GM18520 (cell line): ENCODE measurements at regions not wholly inside any gene's neighbourhood (a gene's known extent, or its start where the extent isn't known, plus 50 kb on each side); places are given as distances from the start of the nearest gene placed in this dataset.

Source experiments
- ATAC-seq: cut with Tn5 transposase; IDR thresholded peaks from one replicate; pipeline ENCODE4 v1.9.1; 2021; ENCODE audit not compliant: unreplicated experiment

DNA sequence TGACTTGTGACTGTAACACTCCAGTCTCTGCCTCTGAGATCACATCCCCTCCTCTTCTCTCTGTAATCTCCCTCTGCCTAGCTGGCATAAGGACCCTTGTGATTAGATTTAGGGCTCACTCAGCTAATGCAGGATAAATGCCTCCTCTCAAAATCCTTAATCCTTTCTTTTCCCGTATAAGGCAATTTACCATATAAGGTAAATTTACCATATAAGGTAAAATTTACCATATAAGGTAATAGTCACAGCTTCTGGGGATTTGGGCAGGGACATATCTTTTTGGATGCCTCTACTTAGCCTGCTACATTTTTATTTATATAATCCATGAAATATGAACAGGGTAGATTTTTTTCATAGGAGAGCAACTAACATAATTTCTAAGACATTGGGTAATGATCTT is 318.0 kb upstream of the PUM3 start:
- no peak for ATAC-seq

DNA sequence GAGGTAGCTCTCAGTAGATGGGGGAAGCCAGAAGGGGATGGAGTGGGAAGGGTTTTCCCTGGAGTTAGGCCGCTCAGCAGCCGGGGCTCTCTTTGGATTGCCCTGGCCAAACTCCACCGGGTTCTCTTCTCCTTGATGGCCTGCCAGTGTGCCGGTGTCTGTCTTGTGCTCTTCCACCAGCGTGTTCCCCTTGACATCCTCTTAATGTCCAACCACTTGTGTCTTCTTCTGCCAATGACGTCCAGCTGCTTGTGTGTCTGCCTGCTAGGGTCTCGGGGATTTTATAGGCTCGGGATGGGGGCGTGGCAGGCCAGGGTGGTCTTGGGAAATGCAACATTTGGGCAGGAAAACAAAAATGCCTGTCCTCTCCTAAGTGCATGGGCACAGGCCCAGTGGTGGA is 313.1 kb upstream of the PUM3 start:
- no peak for ATAC-seq

DNA sequence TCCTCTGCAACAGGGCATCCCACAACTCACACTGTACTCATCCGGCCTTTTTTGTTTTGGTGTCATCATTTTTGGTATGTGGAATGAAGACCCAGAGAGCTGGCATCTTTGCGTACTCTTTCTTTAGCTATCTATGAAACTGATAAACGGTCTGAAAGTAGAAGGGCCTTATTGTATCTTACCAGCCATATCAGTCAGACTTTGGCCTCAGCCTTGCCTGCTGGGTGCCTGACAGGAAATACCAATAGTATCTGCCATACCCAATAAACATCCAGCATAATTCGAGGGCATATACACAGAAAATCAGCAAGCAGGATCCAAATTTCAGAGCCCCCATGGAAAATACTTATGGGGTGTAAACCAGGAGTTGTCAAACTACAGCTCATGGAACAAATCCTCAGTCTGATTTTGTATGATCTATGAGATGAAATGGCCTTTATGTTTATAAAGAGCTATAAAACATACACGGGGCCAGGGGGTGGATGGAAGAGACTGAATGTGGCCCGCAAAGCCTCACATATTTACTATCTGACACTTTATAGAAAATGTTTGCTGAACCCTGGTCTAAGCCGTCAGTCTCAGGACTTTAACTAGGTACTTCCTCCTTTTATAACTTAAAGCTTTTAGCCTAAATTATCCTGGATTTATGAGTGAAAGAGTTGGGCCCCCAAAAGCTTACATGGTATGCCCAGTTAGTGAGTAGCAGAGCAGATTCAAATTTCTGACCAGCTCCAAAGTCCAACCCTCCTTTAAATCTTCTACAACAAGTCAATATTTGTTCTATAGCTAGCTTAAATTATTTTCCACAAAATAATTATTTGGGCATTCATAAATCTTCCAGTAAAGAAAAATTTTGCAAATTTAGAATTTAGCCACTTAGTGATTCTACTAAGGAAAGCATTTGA is 308.0 kb upstream of the PUM3 start:
- no peak for ATAC-seq

DNA sequence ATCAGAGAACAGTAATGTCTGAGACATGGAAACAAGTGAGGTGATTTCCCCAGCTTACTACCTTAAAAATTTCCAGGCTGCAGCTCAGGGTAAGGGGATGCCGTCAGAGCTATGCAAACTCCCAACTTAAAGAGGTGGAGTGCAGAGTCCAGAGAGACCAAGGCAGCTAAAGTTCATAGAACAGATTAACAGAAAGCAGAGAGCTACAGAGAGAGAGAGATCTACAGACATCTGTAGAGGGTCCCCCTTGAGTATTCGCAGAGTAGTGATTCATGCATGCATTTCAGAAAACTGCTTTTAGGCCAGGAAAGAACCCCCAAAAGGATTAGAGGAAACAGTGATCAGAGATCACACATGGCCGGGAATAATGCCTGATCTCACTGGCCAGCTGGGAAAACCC is 306.2 kb upstream of the PUM3 start:
- ATAC-seq: no peak

DNA sequence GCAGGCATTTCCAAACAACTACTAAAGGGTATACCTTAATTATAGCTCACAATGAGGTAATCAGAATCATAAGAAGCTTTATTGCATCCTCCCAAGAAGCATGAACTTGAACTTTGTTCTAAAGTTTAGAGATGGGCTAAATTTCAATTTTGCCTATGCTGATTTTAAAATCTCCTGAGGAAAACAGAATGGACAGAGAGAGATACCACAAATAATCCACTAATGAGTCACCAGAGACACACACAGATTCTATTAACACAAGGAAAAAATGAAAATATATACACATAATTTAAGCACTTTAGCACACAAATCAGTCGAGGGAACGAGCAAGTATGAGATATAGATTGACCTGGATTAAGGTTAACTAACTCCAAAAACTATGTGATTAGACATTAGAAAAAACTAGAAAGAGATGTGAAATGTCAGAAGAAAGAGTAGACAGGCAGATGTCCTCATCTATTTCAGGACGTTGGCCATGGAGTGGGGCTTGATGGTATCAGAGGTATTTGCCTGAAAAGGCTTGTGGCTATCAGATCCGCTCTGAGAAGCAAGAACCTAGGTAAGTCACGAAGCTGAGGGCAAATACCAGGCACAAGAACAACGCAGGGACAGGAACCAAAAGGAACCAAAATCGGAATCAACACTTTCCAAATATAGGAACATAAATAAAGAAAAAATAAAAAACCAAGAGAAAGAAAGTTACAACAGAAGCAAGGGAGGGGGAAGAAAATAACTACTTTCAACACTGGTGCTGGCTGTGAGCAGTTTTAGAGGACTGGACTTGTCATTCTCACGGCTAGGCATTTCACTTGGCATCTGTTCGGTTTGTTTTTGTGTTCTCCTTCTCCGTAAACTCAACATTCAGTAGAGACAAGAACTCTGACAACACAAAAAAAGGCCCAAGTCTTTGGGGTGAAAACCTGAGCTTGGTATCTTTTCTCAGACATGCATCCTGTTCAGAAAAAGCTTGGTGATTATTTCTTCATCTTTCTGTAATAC is 294.6 kb upstream of the PUM3 start:
- no peak for ATAC-seq

DNA sequence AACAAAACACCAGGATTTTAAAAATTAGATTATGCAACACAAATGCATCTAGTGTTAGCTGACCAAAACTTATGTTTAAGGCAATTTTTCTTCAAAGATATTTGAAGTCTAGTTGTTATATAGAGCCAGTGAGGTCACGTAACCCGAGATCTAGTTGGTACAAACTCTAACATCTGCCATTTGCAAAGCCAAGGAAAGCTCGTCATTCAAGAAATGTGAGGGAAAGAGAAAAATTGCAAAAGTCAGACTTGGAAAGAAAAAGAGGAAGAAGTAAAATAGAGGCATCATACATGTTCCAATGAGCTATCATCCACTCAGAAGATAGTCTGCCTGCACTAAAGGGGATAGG is 293.4 kb upstream of the PUM3 start:
- no peak for ATAC-seq

DNA sequence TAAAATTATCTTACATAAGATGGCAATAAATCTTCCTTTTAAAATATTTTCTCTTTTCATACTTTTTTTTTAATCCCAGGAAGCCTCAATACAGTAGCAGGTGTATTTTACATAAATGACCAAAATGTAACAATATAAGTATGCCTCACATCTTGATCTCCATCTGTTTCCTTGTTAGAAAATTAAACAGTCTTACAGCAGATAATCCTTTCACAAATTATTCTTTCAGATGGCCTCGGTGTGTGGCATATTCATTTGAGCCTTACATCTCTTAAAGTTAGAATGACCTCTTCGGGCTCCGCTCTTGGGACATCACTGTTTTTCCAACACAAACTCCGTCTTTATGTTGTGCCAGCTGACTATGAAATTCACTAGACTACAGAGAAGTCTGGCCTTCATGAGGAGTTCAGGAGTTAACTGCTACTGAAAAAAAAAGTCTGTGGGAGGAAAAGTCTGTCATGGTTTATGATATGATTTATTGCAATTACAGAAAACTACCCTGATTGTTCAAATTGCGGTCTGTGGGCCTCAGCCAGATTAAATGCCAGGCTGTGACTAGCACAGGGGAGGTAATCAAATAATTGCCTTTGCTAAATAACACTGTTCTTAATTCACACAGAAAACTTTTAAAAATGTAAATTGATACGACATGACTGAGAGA is 292.9 kb upstream of the PUM3 start:
- no peak for ATAC-seq

DNA sequence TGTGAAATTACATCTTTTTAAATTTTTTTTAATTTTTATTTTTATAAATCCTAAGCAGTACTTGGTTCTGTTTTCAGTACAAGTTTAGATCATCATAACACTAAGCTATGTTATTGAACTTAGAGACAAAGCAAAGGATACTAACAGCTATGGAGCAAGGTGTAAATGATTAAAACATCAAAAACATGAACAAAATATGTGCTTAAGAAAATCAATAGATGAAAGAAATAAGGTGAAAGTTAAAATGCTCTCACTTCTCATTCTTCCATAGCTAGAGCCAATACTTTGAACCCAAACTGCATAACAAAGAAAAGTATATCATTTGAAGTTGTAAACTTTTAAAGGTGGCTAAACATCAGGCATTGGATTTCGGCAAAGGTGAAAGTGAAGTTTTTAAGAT is 292.3 kb upstream of the PUM3 start:
- no peak for ATAC-seq

DNA sequence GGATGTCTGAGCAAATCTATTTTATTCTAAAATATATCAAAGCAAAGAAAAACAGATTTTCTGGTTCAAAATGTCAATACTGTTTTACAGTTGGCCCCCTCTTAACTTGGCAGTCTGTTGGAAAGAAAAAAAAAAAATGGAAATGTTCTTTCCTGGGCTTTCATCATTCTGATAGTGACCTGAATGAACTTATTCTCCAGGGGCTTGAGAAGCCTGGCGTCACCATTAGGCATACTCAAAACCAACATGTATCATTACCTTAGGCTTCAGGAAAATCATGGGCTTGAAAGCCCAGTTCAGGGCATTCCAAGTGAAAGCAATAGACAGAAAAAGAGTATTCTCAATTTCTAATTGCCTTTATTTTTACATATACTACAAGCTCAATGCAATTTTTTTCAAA is 283.7 kb upstream of the PUM3 start:
- ATAC-seq: no peak

DNA sequence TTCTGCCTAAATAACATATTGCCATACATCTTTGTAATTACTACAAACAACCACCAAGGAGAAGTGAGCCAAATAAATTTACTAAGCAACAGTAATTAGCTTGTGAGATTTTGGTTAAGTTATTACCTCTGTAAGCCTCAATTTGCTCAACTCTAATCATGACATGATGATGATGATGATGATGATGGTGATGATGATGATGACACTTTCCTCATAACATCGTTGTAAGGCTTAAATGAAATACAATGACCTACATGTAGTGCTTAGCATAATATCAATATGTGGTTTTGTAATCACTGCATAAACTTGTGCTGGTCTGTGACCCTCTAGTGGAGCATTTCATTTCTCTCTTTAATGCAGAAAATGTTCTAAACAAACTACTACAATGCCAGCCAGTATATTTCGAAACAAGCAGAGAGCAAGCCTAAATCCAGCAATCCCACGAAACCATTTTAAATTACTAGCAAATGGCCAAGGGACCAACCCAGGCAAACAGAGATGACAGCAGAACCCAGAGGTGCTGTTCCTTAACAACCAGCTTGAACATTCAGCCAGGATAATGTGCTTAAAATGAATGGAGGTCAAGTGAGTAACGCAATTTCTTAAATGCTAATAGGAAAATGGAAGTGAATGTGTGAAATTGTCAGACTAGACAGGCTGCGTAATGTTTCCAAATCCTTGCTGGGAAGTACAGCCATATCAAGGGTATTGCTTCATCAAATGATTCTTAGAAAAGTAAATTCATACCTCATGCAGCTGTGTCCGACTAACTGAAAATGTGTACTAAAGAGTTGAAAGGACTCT is 281.9 kb upstream of the PUM3 start:
- no peak for ATAC-seq

DNA sequence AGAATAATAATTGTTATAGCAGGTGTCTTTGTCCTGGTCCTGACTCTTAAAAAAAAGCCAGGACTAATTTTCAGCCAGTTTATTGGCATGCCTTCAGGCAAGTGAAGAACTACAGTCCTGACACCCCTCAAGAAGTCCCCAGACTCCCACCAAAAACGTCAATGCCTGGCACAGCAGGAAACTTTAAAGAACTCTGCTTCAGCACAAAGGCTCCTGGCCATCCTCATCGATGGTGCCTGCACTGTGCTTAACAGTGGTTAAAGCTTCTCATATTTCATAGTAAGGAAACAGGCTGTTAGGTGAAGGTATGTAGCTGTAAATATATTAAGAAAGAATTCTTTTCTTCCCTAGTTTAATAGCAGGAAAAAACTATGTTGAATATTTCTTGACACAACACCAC is 280.1 kb upstream of the PUM3 start:
- no peak for ATAC-seq

DNA sequence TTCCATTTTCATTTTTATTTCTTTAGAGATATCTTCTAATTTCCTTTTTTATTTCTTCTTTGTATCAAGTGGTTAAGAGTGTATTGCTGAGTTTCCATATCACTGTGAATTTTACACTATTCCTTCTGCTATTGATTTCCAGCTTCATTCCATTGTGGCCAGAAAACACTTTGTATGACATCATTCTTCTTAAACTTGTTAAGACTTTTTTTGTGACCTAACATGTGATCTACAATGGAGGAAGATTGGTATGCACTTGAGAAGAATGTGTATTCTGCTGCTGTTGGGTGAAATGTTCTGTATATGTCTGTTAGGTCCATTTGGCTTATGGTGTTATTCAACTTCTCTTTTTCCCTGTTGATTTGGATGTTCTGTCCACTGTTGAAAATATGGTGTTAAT is 274.2 kb upstream of the PUM3 start:
- ATAC-seq: no peak

DNA sequence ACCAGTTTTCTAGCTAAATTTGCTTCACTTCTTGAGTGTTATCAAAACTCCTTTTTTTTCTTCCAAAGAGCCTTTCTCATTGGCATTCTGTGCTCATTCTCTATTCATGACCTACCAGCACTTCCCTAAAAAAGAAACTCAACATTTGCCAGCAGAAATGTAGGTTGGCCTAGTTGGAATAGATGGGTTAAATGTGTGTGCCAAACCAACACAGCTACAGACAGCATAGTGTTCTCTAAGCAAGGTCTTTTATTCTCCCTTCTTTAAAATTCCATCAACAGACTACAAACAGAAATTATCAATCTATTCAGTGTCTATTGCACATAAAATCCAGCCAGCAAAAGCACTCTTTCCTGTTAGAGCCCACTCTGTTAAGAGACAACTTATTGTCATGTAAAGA is 255.8 kb upstream of the PUM3 start:
- no peak for ATAC-seq

DNA sequence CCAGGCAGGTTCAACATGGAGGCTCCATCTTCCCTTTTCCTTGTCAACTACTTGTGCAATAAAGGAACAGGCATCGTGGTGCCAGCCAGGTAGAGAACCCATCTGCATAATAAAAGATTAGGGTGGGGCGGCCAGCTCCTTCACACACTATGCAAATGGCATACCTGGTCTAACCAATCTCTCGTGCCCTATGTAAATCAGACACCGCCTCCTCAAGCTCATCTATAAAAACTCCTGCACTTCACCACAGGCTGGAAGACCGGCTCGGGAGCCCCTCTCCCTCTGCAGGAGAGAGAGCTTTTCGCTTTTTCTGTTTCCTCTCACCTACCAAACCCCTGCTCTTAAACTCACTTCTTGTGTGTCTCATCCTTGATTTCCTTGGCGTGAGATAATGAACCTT is 244.3 kb upstream of the PUM3 start:
- ATAC-seq: no peak

DNA sequence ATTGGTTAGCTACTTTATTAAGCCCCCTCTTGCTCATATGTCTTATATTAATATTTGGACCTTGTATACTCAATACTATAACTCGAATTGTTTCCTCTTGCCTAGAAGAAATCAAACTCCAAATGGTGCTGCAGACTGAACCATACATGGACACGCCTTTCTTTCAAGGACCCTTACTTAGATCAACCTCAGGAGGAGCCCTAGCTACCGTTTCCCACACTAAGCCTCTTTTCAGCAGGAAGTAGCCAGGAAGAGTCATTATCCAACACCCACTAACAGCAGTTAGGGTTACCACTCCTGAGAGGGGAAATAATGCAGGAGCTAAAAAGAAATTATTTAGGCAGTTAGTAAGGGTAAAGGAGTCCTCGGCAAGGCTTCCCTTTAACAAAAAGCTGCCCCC is 243.8 kb upstream of the PUM3 start:
- ATAC-seq: no peak

DNA sequence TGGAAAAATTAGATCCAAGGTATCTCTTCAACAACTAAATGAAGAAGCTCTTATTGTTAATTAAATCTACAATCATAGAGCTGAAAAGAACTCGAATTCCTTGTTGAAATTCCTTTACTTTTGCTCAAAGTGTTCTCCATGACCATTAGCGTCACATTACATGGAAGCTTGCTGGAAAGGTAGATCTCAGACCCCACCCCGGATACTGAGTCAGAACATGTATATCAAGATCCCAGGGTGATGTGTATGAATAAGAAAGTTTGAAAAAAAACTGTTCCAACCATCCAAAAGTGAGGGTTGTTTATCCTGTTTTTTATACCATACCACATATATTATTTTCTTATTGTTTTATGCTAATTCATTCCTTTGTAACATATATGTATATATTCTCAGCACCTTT is 237.1 kb upstream of the PUM3 start:
- no peak for ATAC-seq

DNA sequence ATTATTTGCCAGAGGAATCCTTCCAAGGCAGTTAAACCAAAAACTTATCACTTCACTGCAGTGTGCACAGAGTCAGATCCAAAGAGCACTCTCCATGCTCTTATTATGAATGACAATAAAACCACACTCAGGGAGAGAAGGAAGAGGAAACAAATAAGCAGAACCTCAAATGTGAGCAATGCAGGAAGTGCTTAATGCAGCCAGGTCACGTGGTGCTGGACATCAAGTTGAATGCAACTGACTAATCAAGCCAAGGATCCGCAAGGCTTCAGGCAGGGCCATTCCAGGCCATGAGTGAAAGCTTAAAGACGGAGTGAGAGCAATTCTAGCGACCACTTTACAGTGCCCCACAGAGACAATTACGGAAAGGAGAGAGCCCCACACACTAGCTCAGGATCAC is 230.4 kb upstream of the PUM3 start:
- ATAC-seq: no peak

DNA sequence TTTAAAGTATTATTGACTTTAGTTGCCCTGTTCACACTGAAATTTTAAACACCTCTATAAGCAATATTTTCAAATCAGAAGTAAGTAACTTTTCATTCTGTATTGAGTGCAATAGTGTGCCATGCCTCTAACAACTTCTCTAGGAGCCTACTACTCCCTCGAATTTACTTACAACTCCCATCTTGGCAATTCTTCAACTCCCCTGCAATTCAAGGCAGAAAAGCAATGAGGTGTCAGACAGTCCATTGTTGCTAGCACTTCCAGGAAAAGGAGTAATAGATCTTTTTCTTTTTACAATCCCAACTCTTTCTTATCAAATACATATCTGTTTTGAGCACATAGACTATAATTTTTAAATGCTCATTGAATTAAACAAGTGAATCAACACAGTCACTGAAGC is 222.7 kb upstream of the PUM3 start:
- no peak for ATAC-seq

DNA sequence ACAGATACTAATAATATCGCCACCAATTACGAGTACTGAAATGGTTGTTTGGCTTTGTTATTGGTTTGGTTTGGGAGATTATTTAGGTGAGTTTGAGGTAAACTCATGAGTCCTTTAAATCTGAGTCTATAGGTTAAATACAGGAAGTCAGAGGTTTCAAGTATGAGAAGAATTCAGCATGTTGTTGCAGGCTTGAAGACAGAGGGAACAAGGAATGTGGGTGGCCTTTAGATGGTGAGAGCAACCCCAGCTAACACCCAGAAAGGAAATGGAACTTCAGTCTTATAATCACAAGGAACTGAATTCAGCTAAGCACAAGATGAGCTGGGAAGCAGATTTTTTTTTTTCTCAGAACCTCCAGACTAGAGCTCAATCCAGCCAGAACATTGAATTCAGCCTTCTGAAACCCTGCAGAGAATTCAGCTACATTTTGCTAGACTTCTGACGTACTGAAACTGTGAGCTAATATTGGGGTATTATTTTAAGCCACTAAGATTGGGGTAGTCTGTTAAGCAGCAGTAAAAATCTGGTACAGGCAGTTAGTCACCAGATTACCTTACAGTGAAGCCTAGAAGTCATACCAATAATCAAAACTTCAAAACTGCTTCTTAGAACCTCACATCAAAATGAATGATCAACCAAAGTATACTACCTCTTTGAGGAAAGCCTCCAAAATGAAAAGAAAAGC is 216.0 kb upstream of the PUM3 start:
- no peak for ATAC-seq

DNA sequence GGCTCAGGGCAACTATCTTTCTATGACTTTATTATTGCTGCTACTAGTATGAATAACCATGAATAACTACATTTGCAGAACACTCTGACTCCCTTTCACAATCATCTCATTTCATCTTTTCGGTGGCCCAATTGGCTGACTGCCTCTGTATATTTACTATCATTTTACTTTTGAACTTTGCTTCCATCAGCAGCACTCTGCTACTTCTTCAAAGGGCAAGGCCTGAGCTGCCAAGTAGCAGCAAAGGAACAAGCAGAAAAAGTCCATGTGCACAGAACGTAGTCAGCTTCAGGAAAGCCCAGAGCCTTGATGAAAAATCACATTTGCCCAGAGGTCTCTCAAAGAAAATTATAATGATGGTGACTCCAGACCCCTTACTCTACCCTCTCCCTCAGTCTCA is 214.5 kb upstream of the PUM3 start:
- no peak for ATAC-seq
